Vagina (tissue), 2 donors: ENCODE measurements at regions not wholly inside any gene's neighbourhood (a gene's known extent, or its start where the extent isn't known, plus 50 kb on each side); places are given as distances from the start of the nearest gene placed in this dataset.
"Not testable (repeated sequence)": the region's sequence is repeated elsewhere in the genome, so short reads cannot be mapped to it uniquely, and the experiment has no call there.

Source experiments
- DNase-seq, 2 donors: peaks; one replicate each; pipeline ENCODE4 v3.0.0-alpha.2; 2017; ENCODE audit errors: extremely low spot score in 2 of 2
- H3K27ac ChIP-seq: fragments of 200-600 bp; sonication (generic); one replicate; pipeline ENCODE4 v1.5.1; 2019
- H3K27me3 ChIP-seq: fragments of 200-600 bp; sonication (generic); one replicate; pipeline ENCODE4 v1.5.1; 2019
- H3K36me3 ChIP-seq, 2 donors: fragments of 200-600 bp; sonication (generic); one replicate each; pipeline ENCODE4 v1.5.1; 2017 to 2019
- H3K4me1 ChIP-seq: fragments of 200-600 bp; sonication (generic); one replicate; pipeline ENCODE4 v1.5.1; 2019
- H3K4me3 ChIP-seq, 2 donors: fragments of 200-600 bp; sonication (generic); 1 replicate in 1 of 2; 2 replicates in 1 of 2; pipeline ENCODE4 v1.5.1; 2016 to 2019
- H3K9me3 ChIP-seq: fragments of 200-600 bp; sonication (generic); one replicate; pipeline ENCODE4 v1.5.1; 2019
- CTCF ChIP-seq, 3 experiments: fragments of 450-650 bp in 2 of 3; fragments of 200-600 bp in 1 of 3; sonication (generic) in 1 of 3; IDR thresholded peaks; one replicate each; pipeline ENCODE4 v1.5.1; 2017 to 2019; ENCODE audit warnings: antibody characterized with exemption in 3 of 3, mild to moderate bottlenecking in 2 of 3, moderate library complexity in 2 of 3
- POLR2A ChIP-seq, 2 donors: fragments of 450-650 bp; IDR thresholded peaks; one replicate each; pipeline ENCODE4 v1.6.1; 2017; ENCODE audit warnings: antibody characterized with exemption in 2 of 2, mild to moderate bottlenecking in 2 of 2, moderate library complexity in 2 of 2
- POLR2AphosphoS5 ChIP-seq, 2 donors: sonication (generic); formaldehyde crosslinking; IDR thresholded peaks; one replicate each; pipeline ENCODE4 v1.9.0; 2017; ENCODE audit warnings: antibody characterized with exemption in 2 of 2, mild to moderate bottlenecking in 2 of 2, low read depth in 1 of 2; ENCODE audit not compliant: insufficient read depth in 1 of 2
- intact Hi-C: fragments of 100-400 bp; cut with DNase I; formaldehyde crosslinking; loops from one replicate; pipeline ENCODE4 v1.15.1; 2023

DNA sequence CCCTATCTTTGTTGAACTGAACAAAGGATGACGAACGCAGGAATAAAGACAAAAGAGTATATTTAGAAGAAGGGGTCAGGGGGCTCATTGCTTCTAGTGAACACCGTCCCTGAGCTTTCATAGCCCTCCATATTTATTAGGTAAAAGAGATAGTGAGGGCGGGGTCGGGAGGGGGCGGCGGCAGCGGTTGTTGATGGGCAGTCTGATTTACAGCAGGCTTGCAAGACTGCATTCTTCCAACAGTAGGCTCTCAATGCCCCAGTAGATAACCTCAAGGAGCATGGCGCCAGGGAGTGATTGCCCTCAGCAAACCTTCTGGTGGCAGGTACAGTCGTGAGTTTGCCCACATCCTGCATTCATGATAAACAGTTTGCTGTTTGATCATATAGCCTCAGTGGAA is 563.3 kb upstream of the SYNCRIP start:
- no peaks in the 10 kb centered on the region for H3K4me1 ChIP-seq
- DNase-seq = no peak
- no peaks in the 10 kb centered on the region for H3K36me3 ChIP-seq
- H3K27ac ChIP-seq = no peak overlapping the region
- no peak overlapping the region for H3K4me3 ChIP-seq
- intact Hi-C loops = no loop called here
- no peaks in the 10 kb centered on the region for H3K27me3 ChIP-seq
- TF ChIP-seq POLR2A (IDR thresholded peaks at IDR 0.05) (no peak), CTCF (IDR thresholded peaks at IDR 0.05) (no peak), POLR2AphosphoS5 (IDR thresholded peaks at IDR 0.05; ENCODE audit: insufficient read depth in 1 of 2, low read depth in 1 of 2) (no peak)
- H3K9me3 ChIP-seq = no peaks in the 10 kb centered on the region

DNA sequence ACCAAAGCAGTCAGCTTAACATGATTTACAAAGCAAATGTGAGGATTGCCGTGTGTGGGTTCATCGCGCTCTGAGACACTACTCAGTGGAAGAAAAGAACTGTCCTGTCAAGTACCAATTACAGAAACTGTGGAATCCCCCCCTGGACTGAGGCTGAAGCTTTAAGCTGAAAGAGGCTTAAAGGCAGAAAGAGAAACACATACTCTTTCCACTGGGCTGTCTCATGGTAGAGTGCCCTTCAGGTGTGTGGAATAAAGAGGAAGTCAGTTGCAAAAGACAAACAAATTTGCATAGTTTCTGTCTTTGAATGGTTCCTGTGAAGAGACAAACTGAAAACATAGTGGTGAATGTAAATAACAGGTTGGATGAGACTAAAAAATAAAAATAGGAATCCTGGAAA is 560.4 kb upstream of the SYNCRIP start:
- no peak overlapping the region for H3K27ac ChIP-seq
- intact Hi-C loops = no loop called here
- H3K36me3 ChIP-seq = no peaks in the 10 kb centered on the region
- no peak overlapping the region for H3K4me3 ChIP-seq
- no peaks in the 10 kb centered on the region for H3K9me3 ChIP-seq
- no peaks in the 10 kb centered on the region for H3K27me3 ChIP-seq
- no peaks in the 10 kb centered on the region for H3K4me1 ChIP-seq
- no peak for DNase-seq
- no peak for TF ChIP-seq CTCF (IDR thresholded peaks at IDR 0.05)
- no peak for TF ChIP-seq POLR2AphosphoS5 (IDR thresholded peaks at IDR 0.05; ENCODE audit: insufficient read depth in 1 of 2, low read depth in 1 of 2)
- TF ChIP-seq POLR2A (IDR thresholded peaks at IDR 0.05) = no peak

- TF ChIP-seq POLR2AphosphoS5 (IDR thresholded peaks at IDR 0.05; ENCODE audit: insufficient read depth in 1 of 2, low read depth in 1 of 2) (no peak), CTCF (IDR thresholded peaks at IDR 0.05) (no peak), POLR2A (IDR thresholded peaks at IDR 0.05) (no peak)
- Histone ChIP-seq H3K9me3 (no peaks in the 10 kb centered on the region), H3K27ac (no peak overlapping the region), H3K27me3 (no peaks in the 10 kb centered on the region), H3K4me3 (no peak overlapping the region), H3K36me3 (no peaks in the 10 kb centered on the region), H3K4me1 (no peaks in the 10 kb centered on the region)
- no peak for DNase-seq
- intact Hi-C loops = no loop called here
Observed at GRCh38 chr6:86193821-86194220, 551.1 kb upstream of the SYNCRIP start.

DNA sequence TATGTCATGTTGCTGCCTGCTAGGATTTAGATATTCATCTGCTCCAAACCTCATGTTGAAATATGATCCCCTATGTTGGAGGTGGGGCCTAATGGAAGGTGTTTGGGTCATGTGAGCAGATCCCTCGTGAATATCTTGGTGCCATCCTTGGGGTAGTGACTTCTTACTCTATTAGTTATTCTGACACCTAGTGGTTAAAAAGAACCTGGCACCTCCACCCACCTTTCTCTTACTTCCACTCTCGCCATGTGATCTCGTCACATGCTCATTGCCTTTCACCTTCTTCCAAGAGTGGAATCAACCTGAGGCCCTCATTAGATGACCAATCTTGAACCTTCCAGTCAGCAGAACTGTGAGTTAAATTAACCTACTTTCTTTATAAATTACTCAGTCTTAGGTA is 549.4 kb upstream of the SYNCRIP start:
- Histone ChIP-seq H3K9me3 (no peaks in the 10 kb centered on the region), H3K36me3 (no peaks in the 10 kb centered on the region), H3K4me1 (no peaks in the 10 kb centered on the region), H3K4me3 (no peak overlapping the region), H3K27ac (no peak overlapping the region), H3K27me3 (no peaks in the 10 kb centered on the region)
- intact Hi-C loops = no loop called here
- DNase-seq = no peak
- TF ChIP-seq CTCF (IDR thresholded peaks at IDR 0.05) (no peak), POLR2AphosphoS5 (IDR thresholded peaks at IDR 0.05; ENCODE audit: insufficient read depth in 1 of 2, low read depth in 1 of 2) (no peak), POLR2A (IDR thresholded peaks at IDR 0.05) (no peak)

DNA sequence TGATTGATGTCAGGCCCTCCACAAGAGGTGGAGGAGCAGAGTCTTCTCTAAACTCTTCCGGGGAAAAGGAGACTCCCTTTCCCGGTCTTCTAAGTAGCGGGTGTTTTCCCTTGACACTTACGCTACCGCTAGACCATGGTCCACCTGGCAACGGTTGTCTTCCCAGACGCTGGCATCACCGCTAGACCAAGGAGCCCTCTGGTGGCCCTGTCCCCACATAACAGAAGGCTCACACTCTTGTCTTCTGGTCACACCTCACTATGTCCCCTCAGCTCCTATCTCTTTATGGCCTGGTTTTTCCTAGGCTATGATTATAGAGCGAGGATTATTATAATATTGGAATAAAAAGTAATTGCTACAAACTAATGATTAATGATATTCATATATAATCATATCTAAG is 532.5 kb upstream of the SYNCRIP start:
- intact Hi-C loops, H3K27ac ChIP-seq: not testable (repeated sequence)

DNA sequence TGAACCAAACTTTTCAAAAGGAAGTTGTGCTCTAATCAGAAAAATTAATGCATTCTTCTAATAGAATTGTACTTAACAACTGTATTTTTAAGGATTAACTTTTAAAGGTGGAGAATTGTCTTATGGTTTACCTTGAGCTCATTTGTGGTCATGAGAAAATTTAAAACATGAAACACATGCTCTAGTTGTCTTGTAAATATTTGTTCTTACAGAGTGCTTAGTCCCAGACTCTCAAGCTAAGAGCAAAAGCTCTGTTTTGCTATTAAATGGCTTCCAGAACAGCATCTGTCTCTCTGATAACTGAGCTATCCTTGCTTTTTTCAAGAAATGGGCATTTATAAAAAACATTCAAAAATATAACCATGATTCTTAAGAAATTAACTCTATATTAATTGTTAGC is 512.2 kb upstream of the SYNCRIP start:
- Histone ChIP-seq H3K36me3 (no peaks in the 10 kb centered on the region), H3K4me3 (no peak overlapping the region), H3K9me3 (no peaks in the 10 kb centered on the region), H3K27me3 (no peaks in the 10 kb centered on the region), H3K4me1 (no peaks in the 10 kb centered on the region), H3K27ac (no peak overlapping the region)
- intact Hi-C loops = no loop called here
- DNase-seq = no peak
- TF ChIP-seq POLR2AphosphoS5 (IDR thresholded peaks at IDR 0.05; ENCODE audit: insufficient read depth in 1 of 2, low read depth in 1 of 2) (no peak), POLR2A (IDR thresholded peaks at IDR 0.05) (no peak), CTCF (IDR thresholded peaks at IDR 0.05) (no peak)

More for the DNA sequence above, 532.5 kb upstream of the SYNCRIP start:
- H3K4me3 ChIP-seq, DNase-seq, H3K27me3 ChIP-seq, H3K36me3 ChIP-seq, H3K4me1 ChIP-seq, H3K9me3 ChIP-seq: not testable (repeated sequence)
